ENCODE measurements at regions not wholly inside any gene's neighbourhood (a gene's known extent, or its start where the extent isn't known, plus 50 kb on each side); places are given as distances from the start of the nearest gene placed in this dataset.

DNA sequence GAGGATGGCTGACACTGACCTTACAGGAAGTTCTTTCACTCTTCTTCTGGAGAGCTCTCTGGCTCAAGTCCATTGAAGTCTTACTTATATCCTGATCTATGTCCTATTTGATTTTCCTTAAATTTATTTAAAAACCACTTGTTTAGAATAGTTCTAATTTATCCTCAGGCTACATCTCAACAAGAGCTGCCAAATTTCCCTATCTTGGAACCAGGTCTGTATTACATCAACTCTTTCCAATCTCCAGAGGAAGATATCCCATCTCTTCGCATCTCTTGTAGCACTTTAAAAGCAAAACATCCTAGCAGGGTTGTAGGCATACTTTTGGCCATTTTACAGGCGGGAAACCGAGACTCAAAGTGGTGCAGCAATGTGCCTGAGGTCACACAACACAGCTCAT is 290.5 kb upstream of the TEX13C start:
- dilution Hi-C loops (cut with MboI; ENCODE audit: extremely low pct_ligation_motif_present, low sequenced_read_pairs) = no loop called here
- no peak overlapping the region for H3K4me3 ChIP-seq (ENCODE audit: control insufficient read depth in 2 of 3, extremely low read depth in 1 of 3, insufficient read depth in 2 of 3, low read depth in 1 of 3, low read length in 3 of 3)

More for the DNA sequence above, 290.5 kb upstream of the TEX13C start:
- TF ChIP-seq EZH2 (IDR thresholded peaks at IDR 0.05; ENCODE audit: low read length) = no peak
- TF ChIP-seq, protein P1, sequence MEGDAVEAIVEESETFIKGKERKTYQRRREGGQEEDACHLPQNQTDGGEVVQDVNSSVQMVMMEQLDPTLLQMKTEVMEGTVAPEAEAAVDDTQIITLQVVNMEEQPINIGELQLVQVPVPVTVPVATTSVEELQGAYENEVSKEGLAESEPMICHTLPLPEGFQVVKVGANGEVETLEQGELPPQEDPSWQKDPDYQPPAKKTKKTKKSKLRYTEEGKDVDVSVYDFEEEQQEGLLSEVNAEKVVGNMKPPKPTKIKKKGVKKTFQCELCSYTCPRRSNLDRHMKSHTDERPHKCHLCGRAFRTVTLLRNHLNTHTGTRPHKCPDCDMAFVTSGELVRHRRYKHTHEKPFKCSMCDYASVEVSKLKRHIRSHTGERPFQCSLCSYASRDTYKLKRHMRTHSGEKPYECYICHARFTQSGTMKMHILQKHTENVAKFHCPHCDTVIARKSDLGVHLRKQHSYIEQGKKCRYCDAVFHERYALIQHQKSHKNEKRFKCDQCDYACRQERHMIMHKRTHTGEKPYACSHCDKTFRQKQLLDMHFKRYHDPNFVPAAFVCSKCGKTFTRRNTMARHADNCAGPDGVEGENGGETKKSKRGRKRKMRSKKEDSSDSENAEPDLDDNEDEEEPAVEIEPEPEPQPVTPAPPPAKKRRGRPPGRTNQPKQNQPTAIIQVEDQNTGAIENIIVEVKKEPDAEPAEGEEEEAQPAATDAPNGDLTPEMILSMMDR (optimal IDR thresholded peaks at IDR 0.05 in 1 of 3, IDR thresholded peaks at IDR 0.05 in 1 of 3, conservative IDR thresholded peaks at IDR 0.05 in 1 of 3; ENCODE audit: extremely low read depth in 1 of 3, insufficient read depth in 2 of 3, low read length in 3 of 3) = no peak
- Histone ChIP-seq H2AFZ (ENCODE audit: control insufficient read depth, low read length) (no peak overlapping the region), H3K9me1 (ENCODE audit: control insufficient read depth, extremely low read depth, insufficient read depth, low read length) (no peaks in the 10 kb centered on the region), H3K4me2 (ENCODE audit: control insufficient read depth, extremely low read depth, insufficient read depth, low read depth, low read length) (no peak overlapping the region), H3K79me2 (ENCODE audit: control insufficient read depth, insufficient read depth, low read length) (no peaks in the 10 kb centered on the region), H3K27me3 (ENCODE audit: control insufficient read depth, extremely low read depth, insufficient read depth, low read length) (no peaks in the 10 kb centered on the region), H3K27ac (ENCODE audit: control insufficient read depth, insufficient read depth, low read length) (no peak overlapping the region), H3K4me1 (ENCODE audit: control insufficient read depth, extremely low read depth, insufficient read depth, low read length) (no peaks in the 10 kb centered on the region), H3K36me3 (ENCODE audit: control insufficient read depth in 2 of 2, extremely low read depth in 1 of 2, insufficient read depth in 2 of 2, low read length in 2 of 2) (no peaks in the 10 kb centered on the region), H3K9ac (ENCODE audit: control insufficient read depth, extremely low read depth, insufficient read depth, low read length) (no peak overlapping the region), H4K20me1 (ENCODE audit: control insufficient read depth, extremely low read depth, insufficient read depth, low read length) (no peaks in the 10 kb centered on the region), H3K9me3 (ENCODE audit: control insufficient read depth, low read depth, low read length) (no peaks in the 10 kb centered on the region)
- DNase-seq (ENCODE audit: low read depth, low spot score) (no peak), FAIRE-seq (no peak)
